Prostate gland (tissue), 2 donors: ENCODE measurements at regions not wholly inside any gene's neighbourhood (a gene's known extent, or its start where the extent isn't known, plus 50 kb on each side); places are given as distances from the start of the nearest gene placed in this dataset.

Experiments used
- POLR2A ChIP-seq: fragments of 450-650 bp; IDR thresholded peaks from one replicate; pipeline ENCODE4 v1.6.1; 2016; ENCODE audit warnings: antibody characterized with exemption, mild to moderate bottlenecking
- POLR2AphosphoS5 ChIP-seq: sonication (generic); formaldehyde crosslinking; IDR thresholded peaks from one replicate; pipeline ENCODE4 v1.6.1; 2017; ENCODE audit warnings: antibody characterized with exemption
- TF ChIP-seq, protein P1 (sequence below), 4 experiments: fragments of 200-600 bp in 2 of 4; fragments of 450-650 bp in 2 of 4; sonication (generic) in 2 of 4; IDR thresholded peaks; 1 replicate in 3 of 4; 2 replicates in 1 of 4; pipeline ENCODE4 v1.5.1; 2016 to 2019; ENCODE audit warnings: antibody characterized with exemption in 4 of 4, mild to moderate bottlenecking in 2 of 4, moderate library complexity in 2 of 4

DNA sequence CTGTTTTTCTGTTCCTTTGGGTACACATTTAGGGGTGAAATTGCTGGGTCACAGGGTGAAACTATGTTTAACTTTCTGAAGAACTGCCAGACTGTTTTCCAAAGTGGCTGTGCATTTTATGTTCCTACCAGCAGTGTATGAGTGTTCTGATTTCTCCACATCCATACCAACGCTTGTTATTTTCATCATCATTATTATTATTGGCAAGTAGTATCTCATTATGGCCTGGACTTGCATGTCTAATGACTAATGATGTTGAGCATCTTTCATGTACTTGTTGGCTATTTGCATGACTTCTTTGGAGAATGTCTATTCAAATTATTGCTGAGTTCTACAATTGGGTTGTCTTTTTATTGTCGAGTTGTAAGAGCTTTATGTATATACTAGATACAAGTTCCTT is 321.8 kb upstream of the HTR2A start:
- TF ChIP-seq, protein P1, sequence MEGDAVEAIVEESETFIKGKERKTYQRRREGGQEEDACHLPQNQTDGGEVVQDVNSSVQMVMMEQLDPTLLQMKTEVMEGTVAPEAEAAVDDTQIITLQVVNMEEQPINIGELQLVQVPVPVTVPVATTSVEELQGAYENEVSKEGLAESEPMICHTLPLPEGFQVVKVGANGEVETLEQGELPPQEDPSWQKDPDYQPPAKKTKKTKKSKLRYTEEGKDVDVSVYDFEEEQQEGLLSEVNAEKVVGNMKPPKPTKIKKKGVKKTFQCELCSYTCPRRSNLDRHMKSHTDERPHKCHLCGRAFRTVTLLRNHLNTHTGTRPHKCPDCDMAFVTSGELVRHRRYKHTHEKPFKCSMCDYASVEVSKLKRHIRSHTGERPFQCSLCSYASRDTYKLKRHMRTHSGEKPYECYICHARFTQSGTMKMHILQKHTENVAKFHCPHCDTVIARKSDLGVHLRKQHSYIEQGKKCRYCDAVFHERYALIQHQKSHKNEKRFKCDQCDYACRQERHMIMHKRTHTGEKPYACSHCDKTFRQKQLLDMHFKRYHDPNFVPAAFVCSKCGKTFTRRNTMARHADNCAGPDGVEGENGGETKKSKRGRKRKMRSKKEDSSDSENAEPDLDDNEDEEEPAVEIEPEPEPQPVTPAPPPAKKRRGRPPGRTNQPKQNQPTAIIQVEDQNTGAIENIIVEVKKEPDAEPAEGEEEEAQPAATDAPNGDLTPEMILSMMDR (IDR thresholded peaks at IDR 0.05) = no peak
- TF ChIP-seq POLR2AphosphoS5 (no peak), POLR2A (no peak)
